Right ventricle myocardium superior (tissue), 1 donor: ENCODE measurements at regions not wholly inside any gene's neighbourhood (a gene's known extent, or its start where the extent isn't known, plus 50 kb on each side); places are given as distances from the start of the nearest gene placed in this dataset.

Source experiments
- ATAC-seq: fragments of 200-7000 bp; cut with Tn5 transposase; one replicate; pipeline ENCODE4 v1.9.1; 2020; ENCODE audit warnings: mild to moderate bottlenecking; ENCODE audit not compliant: poor library complexity
- DNase-seq: peaks from one replicate; pipeline ENCODE4 v3.0.0-alpha.2; 2020
- intact Hi-C: fragments of 100-400 bp; cut with DNase I; formaldehyde crosslinking; loops from one replicate; pipeline ENCODE4 v1.11.2; 2022
- donor health status: DM: no; HTN: yes; CAD: no; lungs with severe emphysema.

DNA sequence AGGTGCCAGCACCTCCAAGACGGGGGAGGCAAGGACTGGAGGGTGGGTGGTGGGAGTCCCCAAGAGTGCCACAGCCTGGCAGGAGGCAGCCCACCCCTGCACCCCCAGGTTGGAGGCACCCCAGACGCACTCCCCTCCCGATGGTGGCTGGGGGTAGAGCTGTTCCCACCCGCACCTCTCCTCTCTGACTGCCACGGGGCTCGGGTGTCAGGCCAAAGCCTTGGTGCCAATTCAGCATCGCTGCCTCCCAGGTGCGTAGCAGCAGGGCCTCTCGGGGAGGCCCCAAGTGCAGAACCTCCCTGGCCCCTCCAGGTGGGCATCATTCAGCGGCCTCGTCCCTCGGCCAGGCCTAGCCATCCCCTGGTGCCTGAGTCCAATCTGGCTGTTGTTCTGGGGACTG is 81.1 kb downstream of the ENGASE start:
- DNase-seq (no peak), ATAC-seq (no peak)
- intact Hi-C loops: no loop called here

DNA sequence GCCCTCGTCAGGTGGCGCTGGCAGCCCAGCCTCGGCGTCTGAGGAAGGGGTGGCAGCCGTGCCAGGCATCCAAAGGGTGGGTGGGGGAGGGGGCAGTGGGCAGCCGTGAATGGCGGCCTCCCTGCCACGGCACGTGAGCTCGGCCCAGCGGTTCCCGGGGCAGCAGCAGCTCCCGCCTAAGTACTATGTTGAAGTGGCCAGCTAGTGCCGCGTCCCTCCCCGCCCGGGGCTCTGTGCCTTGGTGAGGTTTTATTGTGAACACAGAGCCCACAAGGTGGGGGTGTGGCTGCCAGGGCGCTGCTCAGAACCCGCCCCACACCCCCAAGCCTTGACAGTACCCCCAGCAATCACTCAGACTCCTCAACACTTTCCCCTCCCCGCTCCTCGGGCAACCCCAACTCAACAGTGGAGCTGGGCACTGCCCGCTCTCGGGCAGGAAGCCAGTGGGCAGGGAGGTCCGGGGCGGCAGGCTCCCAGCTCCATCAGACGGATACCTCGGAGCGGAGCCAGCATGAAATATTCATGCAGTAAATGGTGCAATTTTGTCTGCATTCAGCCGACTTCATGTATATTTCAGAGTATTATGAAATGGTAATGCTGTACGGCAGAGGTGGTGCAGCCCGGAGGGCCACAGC is 80.4 kb downstream of the ENGASE start:
- no peak for DNase-seq
- peak; percentile 24 for ATAC-seq
- intact Hi-C loops: no loop called here

DNA sequence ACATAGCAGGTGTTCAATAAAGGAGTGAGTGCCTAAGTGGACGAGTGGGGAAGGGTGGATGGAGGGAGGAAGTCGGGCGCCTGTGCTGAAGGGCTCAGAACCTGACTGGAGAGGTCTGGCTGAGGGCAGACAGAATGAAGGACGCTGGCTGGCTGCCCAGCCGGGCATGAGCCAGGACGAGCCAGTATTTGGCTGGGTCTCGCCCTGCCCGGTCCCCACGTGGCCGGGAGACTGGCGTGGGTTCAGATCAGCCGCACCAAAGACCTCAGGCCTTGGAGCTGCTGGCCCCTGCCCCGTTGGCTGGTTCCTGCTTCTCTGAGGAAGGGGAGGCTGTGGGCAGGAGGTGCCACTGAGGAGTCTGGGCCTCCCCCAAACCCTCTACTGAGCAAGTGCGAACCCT is 79.8 kb downstream of the ENGASE start:
- intact Hi-C loops: no loop called here

DNA sequence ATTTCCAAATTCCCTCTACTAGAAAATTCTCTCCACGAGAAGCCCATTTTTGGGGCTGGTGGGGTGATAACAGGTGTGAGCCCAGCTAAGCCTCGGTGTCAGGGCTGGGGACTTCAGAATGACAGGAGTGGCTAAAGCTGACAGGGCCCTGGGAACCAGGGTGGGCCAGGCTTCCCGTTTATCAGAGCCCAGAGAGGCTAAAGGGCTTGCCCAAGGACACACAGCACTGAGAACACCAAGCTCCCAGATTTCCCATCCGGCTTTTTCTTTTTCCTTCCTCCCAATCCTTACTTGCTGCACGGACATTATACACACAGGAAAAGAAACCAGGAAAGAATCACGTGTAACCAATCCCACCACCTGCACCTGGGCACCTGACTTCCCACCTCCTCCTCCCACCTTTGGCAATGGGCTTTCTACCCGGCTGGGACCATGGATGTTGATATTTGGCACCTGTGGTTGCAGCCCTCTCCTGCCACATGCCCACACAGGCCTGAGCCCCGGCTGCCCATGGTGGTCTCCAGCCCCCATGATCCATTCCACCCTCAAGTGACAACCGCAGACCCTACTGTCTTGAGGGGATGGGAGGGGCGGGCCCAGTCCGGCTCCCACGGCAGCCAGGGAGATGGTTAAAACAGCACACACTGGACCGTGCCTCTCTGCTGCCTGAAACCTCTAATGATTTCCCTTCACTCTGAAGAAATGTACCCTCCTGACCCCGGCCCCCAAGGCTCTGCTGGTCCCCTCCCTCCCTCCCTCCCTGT is 78.9 kb downstream of the ENGASE start:
- ATAC-seq (no peak), DNase-seq (no peak)
- intact Hi-C loops: no loop called here

More for the DNA sequence above, 79.8 kb downstream of the ENGASE start:
- peak; percentile 98 for ATAC-seq
- DNase-seq: peak; percentile 86

DNA sequence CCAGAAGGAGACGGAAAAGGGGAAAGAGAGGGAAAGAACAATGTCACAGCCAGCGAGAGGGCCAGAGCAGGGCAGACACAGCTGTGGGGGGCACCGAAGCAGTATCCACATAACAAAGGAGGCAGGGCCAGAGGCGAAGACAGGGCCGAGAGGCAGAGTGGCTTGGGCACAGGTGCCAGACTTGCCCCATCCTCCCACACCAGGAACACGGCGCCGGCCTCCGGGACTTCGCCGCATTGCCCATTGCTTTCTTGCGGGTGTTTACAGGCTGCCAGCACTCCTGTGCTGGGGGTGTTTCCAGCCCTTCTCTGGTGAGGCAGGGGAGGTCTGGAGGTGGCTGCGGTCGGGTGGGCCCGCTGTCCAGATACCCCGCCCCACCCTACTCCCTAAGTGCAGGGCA is 78.0 kb downstream of the ENGASE start:
- no peak for ATAC-seq
- DNase-seq: no peak
- intact Hi-C loops: no loop called here

- no peak for ATAC-seq
- intact Hi-C loops: no loop called here
- no peak for DNase-seq
Measured at GRCh38 chr17:79152110-79152509, 77.5 kb downstream of the ENGASE start.

- ATAC-seq: no peak
- intact Hi-C loops: no loop called here
Measured at GRCh38 chr17:79150799-79151198, 76.2 kb downstream of the ENGASE start.

DNA sequence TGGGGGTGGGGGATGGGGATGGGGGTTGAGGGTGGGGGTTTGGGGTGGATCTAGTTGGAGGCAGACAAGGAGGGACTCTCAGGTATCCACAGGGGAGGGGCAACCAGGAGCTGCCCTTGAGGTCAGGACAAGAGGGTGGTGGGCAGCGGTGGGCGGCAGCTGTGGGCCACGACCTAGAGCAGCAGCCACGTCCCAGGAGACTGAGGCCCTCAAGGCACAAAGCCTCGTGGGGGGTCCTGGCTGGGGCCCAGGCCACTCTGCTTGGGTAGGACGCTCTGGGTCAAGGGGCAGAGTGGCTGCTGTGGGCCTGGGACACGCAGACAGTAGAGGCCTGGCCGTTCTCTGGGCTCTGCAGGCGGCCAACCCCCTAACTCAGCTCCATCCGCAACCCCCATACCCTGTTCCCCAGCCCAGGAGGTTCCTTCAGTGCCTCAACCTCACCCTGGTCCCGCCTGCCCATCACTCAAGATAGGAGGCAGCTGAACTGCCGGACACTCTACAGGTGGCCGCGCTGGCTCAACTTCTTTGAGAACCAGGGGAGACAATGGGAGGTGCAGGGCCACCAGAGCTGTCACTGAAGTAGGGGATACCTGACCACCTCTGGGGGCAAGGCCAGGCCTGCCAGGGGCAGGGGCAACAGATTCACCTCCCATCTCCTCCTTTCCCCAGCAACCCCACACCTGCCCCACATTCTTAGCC is 75.6 kb downstream of the ENGASE start:
- ATAC-seq (no peak), DNase-seq (no peak)
- intact Hi-C loops: no loop called here

More at GRCh38 chr17:79150799-79151198, 76.2 kb downstream of the ENGASE start:
- DNase-seq: no peak

GRCh38 chr17:79148584-79148983 is 74.0 kb downstream of the ENGASE start:
- intact Hi-C loops: no loop called here
- DNase-seq: no peak
- ATAC-seq: no peak

- DNase-seq: no peak
- intact Hi-C loops: no loop called here
- ATAC-seq: no peak
Measured at GRCh38 chr17:79147746-79148506, 73.3 kb downstream of the ENGASE start.

DNA sequence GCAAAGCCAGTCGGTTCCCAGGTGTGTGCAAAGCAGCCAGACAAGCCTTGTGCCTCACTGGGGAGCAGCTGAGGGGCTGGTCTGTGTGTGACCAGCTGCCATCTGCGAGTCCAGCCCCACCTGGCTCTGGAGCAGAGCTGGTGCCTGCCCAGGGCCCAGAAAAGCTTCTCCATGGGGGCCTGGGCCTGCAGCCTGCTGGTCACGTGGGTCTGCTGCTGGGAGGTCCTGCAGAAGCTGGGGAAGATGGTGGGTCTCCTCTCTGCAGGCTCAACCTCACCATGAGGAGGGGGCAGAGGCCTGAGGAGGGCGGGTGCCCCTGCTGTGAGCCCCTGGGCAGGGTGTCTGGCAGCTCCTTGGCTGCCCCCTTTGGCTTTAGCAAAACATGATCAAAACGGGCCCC is 71.9 kb downstream of the ENGASE start:
- no peak for ATAC-seq
- DNase-seq: no peak
- intact Hi-C loops: no loop called here

DNA sequence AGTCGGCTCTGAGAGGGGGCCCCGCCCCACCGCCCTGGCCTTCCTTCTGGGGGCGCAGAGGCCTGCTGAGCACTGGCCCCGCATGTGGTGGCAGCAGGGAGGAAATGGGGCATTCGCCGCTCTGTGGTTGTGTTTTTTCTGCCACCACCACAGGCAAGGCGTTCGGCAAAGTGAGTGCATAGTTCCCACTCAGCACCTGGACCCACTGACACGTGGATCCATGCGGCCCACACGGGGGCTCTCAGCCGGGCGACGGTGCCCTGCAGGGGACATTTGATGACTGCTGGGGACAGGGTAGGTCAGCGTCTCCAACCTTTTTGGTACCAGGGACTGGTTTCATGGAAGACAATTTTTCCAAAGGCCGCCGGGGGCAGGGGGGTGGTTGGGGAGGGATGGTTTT is 70.9 kb downstream of the ENGASE start:
- ATAC-seq (no peak), DNase-seq (no peak)
- intact Hi-C loops: no loop called here

DNA sequence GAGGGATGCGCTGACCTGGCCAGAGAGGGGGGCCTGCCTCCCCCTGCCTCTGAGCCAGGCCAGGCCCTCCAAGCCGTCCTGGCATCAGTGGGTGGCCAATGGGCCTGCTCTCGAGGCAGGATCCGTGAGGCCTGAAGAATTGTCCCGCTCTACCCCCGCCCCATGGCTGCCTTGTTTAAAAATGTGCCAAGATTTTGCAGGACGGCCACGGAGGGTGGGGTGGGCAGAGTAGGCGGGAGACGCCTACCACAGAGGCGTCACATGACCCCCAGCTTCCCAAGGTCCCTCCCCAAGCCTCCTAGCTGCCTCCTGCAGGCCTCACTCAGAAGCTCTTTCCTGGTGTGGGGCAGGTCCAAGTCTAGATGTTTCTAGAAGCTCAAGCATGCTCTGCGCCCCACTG is 69.5 kb downstream of the ENGASE start:
- intact Hi-C loops: no loop called here
- ATAC-seq: no peak
- no peak for DNase-seq

DNA sequence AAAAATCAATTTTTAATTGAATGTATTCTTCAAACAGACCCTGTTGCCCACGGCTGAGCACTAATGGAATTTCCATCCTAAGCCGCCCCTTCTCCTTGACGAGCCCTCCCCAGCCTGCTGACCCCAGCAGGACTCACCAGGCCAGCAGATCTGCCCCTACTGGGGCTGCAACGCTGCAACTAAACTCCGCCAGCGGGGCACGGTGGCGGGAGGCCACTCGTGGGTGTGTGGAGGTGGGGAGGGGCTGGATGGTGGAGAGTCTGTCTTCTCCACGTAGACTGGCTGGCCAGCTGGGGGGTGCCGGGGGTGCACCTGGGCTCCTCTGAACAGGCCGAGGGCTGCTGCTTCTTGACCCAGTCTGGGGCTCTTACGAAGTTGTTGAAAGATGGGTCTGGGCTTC is 67.8 kb downstream of the ENGASE start:
- intact Hi-C loops: no loop called here
- ATAC-seq: no peak

DNA sequence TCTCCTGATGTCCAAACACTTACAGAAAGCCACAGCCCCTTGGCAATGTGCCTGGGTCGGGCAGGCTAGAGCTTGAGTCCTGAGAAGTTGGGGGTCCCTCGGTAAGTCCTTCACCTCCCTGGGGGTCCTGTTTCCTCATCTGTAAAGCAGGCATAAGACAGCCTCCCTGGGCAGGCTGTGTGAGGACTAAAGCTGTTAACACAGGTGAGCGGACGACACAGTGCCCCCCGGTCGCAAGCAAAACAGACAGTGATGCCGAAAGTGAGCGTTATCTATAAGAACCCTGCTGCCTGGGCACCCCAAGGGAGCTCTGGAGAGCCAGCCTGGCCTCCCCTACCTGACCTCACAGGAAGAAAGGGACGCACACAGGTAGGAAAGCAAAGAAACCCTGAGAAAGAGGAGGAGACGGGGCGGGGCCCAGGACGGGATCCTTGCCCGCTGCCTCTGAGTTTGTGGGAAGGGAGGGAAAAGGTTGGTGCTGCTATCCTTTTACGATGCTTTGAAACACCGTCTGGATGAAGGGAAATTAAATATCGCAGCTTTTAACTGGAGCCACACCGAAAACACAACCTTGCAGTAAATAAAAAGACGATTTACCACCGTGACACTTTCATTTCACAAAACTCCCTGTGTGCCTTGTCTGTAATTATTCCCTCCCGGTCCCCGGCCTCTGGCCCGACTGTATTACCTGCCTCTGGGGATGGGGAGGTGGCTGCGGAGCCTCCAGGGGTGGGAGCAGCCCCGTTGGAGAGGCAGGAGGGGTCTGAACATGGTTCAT is 67.1 kb downstream of the ENGASE start:
- DNase-seq (no peak), ATAC-seq (no peak)
- intact Hi-C loops: no loop called here

More for the DNA sequence above, 67.8 kb downstream of the ENGASE start:
- no peak for DNase-seq

DNA sequence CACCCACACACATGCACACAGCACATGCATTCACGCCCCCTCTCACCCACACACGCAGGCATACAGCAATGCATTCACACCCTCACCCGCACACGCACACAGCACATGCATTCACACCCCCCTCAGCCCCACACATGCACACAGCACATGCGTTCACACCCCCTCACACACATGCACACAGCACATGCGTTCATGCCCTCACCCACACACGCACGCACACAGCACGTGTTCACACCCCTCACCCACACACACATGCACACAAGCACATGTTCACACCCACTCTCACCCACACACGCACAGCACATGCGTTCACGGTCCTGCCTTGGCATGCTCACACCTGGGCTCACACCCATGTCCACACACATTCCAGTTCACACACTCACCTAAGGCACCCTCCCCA is 64.2 kb downstream of the ENGASE start:
- intact Hi-C loops: no loop called here

DNA sequence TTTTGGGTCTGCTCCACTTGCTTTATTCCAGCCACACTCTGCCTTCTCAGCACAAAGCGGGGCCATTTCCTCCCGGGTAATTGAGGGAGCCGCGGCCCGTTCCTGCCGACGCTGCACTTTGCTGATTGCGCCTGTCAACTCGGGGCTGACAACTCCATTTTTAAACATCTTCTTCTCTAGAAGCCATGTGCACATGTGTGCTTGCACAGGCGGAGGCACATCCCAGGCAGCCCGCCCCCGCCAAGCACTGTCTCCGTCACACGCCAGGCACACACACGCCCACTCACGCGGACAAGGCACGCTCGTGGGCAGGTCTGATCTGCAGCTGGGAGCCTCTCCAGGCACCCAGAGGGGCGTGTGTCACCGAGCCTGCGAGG is 63.2 kb downstream of the ENGASE start:
- no peak for DNase-seq
- intact Hi-C loops: no loop called here

More for the DNA sequence above, 64.2 kb downstream of the ENGASE start:
- DNase-seq: no peak
- no peak for ATAC-seq

DNA sequence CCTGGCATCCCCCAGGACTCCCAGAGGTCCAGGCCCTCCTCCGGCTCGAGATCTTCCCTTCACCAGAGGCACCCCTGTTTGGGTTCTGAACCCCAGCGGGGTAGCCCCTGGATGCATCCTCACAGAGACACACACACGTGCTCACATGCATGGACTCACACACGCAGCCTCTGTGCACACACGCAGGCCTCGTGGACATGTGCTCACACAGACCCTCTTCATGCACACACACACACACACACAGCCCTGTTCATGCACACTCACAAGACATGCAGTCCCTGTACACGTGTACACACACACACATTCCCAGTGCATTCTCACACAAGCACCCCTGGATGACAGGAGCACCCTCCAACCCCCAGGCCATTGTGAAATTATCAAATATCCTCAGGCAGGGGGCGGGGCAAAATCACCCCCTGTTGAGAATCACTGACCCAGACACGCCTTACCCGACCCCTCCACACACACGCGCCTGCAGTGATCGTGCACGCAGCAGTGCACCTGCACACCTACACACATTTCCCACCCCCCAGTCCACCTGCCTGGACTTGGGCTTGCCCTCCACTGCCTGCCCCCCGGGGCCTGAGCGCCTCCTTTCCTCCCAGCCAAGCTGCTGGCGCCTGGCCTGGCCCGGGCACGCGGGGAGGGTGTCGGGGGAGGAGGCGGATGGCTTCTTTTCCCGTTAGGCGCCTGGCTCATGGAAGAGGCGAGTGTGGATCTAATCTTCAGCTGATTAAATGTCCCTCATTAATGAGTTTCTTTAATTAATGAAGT is 62.6 kb downstream of the ENGASE start:
- DNase-seq (no peak), ATAC-seq (peak; percentile 55)
- intact Hi-C loops: no loop called here

More for the DNA sequence above, 63.2 kb downstream of the ENGASE start:
- ATAC-seq: no peak
